ENCODE measurements at regions not wholly inside any gene's neighbourhood (a gene's known extent, or its start where the extent isn't known, plus 50 kb on each side); places are given as distances from the start of the nearest gene placed in this dataset.
"Not testable (repeated sequence)": the region's sequence is repeated elsewhere in the genome, so short reads cannot be mapped to it uniquely, and the experiment has no call there.

GRCh38 chr16:66242206-66242605 lies 124.3 kb upstream of the CDH5 start:
- not testable (repeated sequence) for TF ChIP-seq CTCF (conservative IDR thresholded peaks at IDR 0.05 in 1 of 2, IDR thresholded peaks at IDR 0.05 in 1 of 2; ENCODE audit: extremely low read depth in 1 of 2, insufficient read depth in 1 of 2, low read depth in 1 of 2, low read length in 2 of 2); EZH2 (IDR thresholded peaks at IDR 0.05; ENCODE audit: borderline replicate concordance, low read length)
